Neuronal stem cell (in vitro differentiated cells): ENCODE measurements at regions not wholly inside any gene's neighbourhood (a gene's known extent, or its start where the extent isn't known, plus 50 kb on each side); places are given as distances from the start of the nearest gene placed in this dataset.

Experiments
- DNase-seq: peaks from one replicate; pipeline ENCODE4 v3.0.0-alpha.2; 2013; ENCODE audit warnings: low spot score
- H2AFZ ChIP-seq: one replicate; pipeline ENCODE4 v1.6.1; 2013; ENCODE audit warnings: mild to moderate bottlenecking, low read length, inconsistent platforms
- H2AK5ac ChIP-seq: 2 replicates; pipeline ENCODE4 v1.6.1; 2013; ENCODE audit warnings: low read depth, mild to moderate bottlenecking, inconsistent platforms, low read length, moderate library complexity, mixed read lengths
- H2BK120ac ChIP-seq: 2 replicates; pipeline ENCODE4 v1.6.1; 2013; ENCODE audit warnings: low read depth, mild to moderate bottlenecking, inconsistent platforms, low read length, moderate library complexity, mixed read lengths
- H2BK12ac ChIP-seq: one replicate; pipeline ENCODE4 v1.6.1; 2013; ENCODE audit warnings: low read length, inconsistent platforms
- H2BK15ac ChIP-seq: 2 replicates; pipeline ENCODE4 v1.6.1; 2013; ENCODE audit warnings: mild to moderate bottlenecking, low read length, inconsistent platforms, mixed read lengths
- H2BK5ac ChIP-seq: one replicate; pipeline ENCODE4 v1.6.1; 2013; ENCODE audit warnings: inconsistent platforms, mild to moderate bottlenecking, low read length, moderate library complexity
- H3K14ac ChIP-seq: one replicate; pipeline ENCODE4 v1.6.1; 2013; ENCODE audit warnings: low read length, inconsistent platforms
- H3K18ac ChIP-seq: 2 replicates; pipeline ENCODE4 v1.6.1; 2013; ENCODE audit warnings: low read length, inconsistent platforms
- H3K23ac ChIP-seq: 2 replicates; pipeline ENCODE4 v1.6.1; 2013; ENCODE audit warnings: low read depth, mild to moderate bottlenecking, mixed read lengths, low read length, inconsistent platforms; ENCODE audit not compliant: poor library complexity
- H3K27ac ChIP-seq: replicated peaks from 3 replicates; pipeline ENCODE4 v1.5.1; 2013; ENCODE audit warnings: low read length, inconsistent platforms
- H3K27me3 ChIP-seq, 3 experiments: 2 replicates each; pipeline ENCODE4 v1.6.1; 2013; ENCODE audit warnings: low read length in 3 of 3, mild to moderate bottlenecking in 2 of 3, inconsistent platforms in 1 of 3, low read depth in 1 of 3, mixed read lengths in 1 of 3, moderate library complexity in 1 of 3; ENCODE audit not compliant: control insufficient read depth in 3 of 3, insufficient read depth in 3 of 3
- H3K36me3 ChIP-seq, 2 donors: replicated peaks in 1 of 2; 2 replicates each; pipeline ENCODE4 v1.6.1; 2013; ENCODE audit warnings: low read length in 2 of 2; ENCODE audit not compliant: control insufficient read depth in 2 of 2, insufficient read depth in 2 of 2
- H3K4ac ChIP-seq: 2 replicates; pipeline ENCODE4 v1.6.1; 2013; ENCODE audit warnings: inconsistent platforms, mild to moderate bottlenecking, low read length, moderate library complexity
- H3K4me1 ChIP-seq, 2 donors: 1 replicate in 1 of 2; 2 replicates in 1 of 2; pipeline ENCODE4 v1.6.1; 2013; ENCODE audit warnings: low read length in 2 of 2, low read depth in 1 of 2; ENCODE audit not compliant: control insufficient read depth in 2 of 2, insufficient read depth in 1 of 2
- H3K4me2 ChIP-seq: one replicate; pipeline ENCODE4 v1.6.1; 2013; ENCODE audit warnings: mild to moderate bottlenecking, low read length, inconsistent platforms; ENCODE audit not compliant: insufficient read depth, poor library complexity, severe bottlenecking
- H3K4me3 ChIP-seq, 2 donors: 2 replicates each; pipeline ENCODE4 v1.5.1; 2013; ENCODE audit warnings: low read length in 2 of 2, mild to moderate bottlenecking in 2 of 2, inconsistent platforms in 1 of 2, moderate library complexity in 1 of 2
- H3K79me1 ChIP-seq: one replicate; pipeline ENCODE4 v1.6.1; 2013; ENCODE audit warnings: low read depth, mild to moderate bottlenecking, inconsistent platforms, low read length, moderate library complexity
- H3K9ac ChIP-seq: one replicate; pipeline ENCODE4 v1.6.1; 2013; ENCODE audit warnings: mild to moderate bottlenecking, low read depth, low read length, inconsistent platforms; ENCODE audit not compliant: poor library complexity
- H3K9me3 ChIP-seq, 2 donors: replicated peaks in 1 of 2; 2 replicates each; pipeline versions ENCODE3 to v1.6.1; 2013; ENCODE audit warnings: low read length in 2 of 2, mild to moderate bottlenecking in 2 of 2, inconsistent platforms in 1 of 2, low read depth in 1 of 2, mixed read lengths in 1 of 2, moderate library complexity in 1 of 2; ENCODE audit not compliant: control insufficient read depth in 2 of 2, insufficient read depth in 1 of 2
- H4K8ac ChIP-seq: one replicate; pipeline ENCODE4 v1.6.1; 2013; ENCODE audit warnings: low read depth, mild to moderate bottlenecking, inconsistent platforms, low read length, moderate library complexity
- H4K91ac ChIP-seq: one replicate; pipeline ENCODE4 v1.6.1; 2013; ENCODE audit warnings: low read length, low read depth, mild to moderate bottlenecking, inconsistent platforms; ENCODE audit not compliant: poor library complexity
- WGBS, 2 donors: extraction: QIAGEN DNeasy Blood & Tissue Kit; methylation state at CpG; one replicate each; pipeline ENCODE4 v1.1.7; 2013; ENCODE audit warnings: missing lambda C conversion rate in 2 of 2, mixed read lengths in 1 of 2; ENCODE audit not compliant: insufficient read length in 2 of 2, insufficient replicate concordance in 1 of 2; ENCODE audit errors: extremely low coverage in 2 of 2; 5-methylcytosine and 5-hydroxymethylcytosine counted together

GRCh38 chr6:23340271-23340670 is 770.9 kb downstream of the HDGFL1 start:
- WGBS, 2 donors, result no CpG with 5 or more reads among the region's 3 CpGs
- H2BK15ac ChIP-seq, result no peak overlapping the region
- H4K8ac ChIP-seq, result no peak overlapping the region
- H3K14ac ChIP-seq, result no peak overlapping the region
- H3K9ac ChIP-seq, result no peak overlapping the region
- no peaks in the 10 kb centered on the region for H3K79me1 ChIP-seq
- H3K27me3 ChIP-seq, result no peaks in the 10 kb centered on the region
- no peak overlapping the region for H2BK12ac ChIP-seq
- peaks cover 4 to 15% of the 10 kb centered on the region in 2 donors for H3K4me1 ChIP-seq
- no peaks in the 10 kb centered on the region for H3K36me3 ChIP-seq
- no peak overlapping the region for H3K4me3 ChIP-seq
- H3K18ac ChIP-seq, result no peak overlapping the region
- H3K4me2 ChIP-seq, result no peak overlapping the region
- H3K23ac ChIP-seq, result no peak overlapping the region
- no peak overlapping the region for H3K27ac ChIP-seq
- H2AK5ac ChIP-seq, result no peak overlapping the region
- H4K91ac ChIP-seq, result no peak overlapping the region
- H2BK5ac ChIP-seq, result no peak overlapping the region
- no peak for DNase-seq
- H2AFZ ChIP-seq, result peak overlapping the region; percentile 25
- no peak overlapping the region for H3K4ac ChIP-seq
- H3K9me3 ChIP-seq, result peaks cover 0 to 10% of the 10 kb centered on the region in 2 donors
- no peak overlapping the region for H2BK120ac ChIP-seq

DNA sequence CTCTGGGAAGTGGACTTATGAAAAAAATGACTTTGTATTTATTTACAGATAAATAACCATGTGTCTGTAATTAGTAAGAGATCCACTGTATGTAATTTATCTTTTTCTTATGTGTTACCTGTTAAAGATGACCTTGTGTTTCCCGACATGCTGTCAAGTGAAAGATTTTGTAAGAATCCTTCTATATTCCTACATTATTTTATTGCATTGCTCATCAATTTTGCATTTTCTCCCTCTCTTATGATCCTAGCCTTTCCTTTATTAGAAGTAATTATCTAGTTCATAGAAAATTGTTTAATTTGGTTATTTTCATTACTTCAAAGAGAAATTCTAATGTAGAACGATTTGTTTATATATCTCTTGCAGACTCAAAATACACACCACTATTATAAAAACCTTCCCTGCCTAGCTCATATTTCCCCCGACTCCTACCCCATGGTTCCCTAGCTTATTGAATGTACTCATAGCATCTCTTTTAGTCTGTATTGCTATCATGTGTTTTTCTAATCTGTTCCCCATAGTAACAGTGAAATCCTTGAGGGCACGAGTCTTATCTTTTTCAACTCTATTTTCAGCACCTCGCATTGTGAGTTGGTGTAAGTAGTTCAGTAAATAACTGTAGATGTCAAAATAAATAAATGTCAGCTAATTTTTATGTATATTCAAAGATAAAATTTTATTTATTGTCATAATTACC is 774.4 kb downstream of the HDGFL1 start:
- WGBS, 2 donors, result no CpG with 5 or more reads among the region's 5 CpGs
- Histone ChIP-seq H4K91ac (no peak overlapping the region), H2BK12ac (no peak overlapping the region), H3K79me1 (no peaks in the 10 kb centered on the region), H3K4me3 (no peak overlapping the region), H2BK5ac (no peak overlapping the region), H3K9me3 (peaks cover 0 to 10% of the 10 kb centered on the region in 2 donors), H3K27ac (no peak overlapping the region), H2BK15ac (no peak overlapping the region), H3K4me1 (peaks cover 4 to 15% of the 10 kb centered on the region in 2 donors), H3K23ac (no peak overlapping the region), H3K18ac (no peak overlapping the region), H2AFZ (no peak overlapping the region), H4K8ac (no peak overlapping the region), H2BK120ac (no peak overlapping the region), H3K14ac (no peak overlapping the region), H3K36me3 (no peaks in the 10 kb centered on the region), H2AK5ac (no peak overlapping the region), H3K4ac (no peak overlapping the region), H3K9ac (no peak overlapping the region), H3K4me2 (no peak overlapping the region), H3K27me3 (no peaks in the 10 kb centered on the region)
- no peak for DNase-seq

DNA sequence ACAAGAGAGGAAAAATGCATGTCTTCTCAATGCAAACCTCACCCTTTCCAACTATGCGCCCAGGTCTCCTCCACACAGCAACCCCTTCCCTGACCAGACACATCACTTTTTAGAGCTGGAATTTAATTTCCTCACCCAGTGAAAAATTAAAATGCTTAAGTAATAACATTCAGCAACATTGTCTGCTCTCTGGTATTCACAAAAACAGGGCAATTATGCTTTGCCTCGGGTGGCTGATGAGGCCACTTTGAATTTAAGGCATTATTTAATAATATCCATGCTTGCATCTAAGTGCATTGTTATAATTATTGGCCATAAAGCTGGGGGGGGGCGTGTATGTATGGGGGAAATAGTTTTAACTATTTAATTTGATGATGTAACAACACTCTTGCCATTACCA is 777.8 kb upstream of the NRSN1 start:
- no peaks in the 10 kb centered on the region for H3K79me1 ChIP-seq
- H2AFZ ChIP-seq, result no peak overlapping the region
- H2BK120ac ChIP-seq, result no peak overlapping the region
- H3K9me3 ChIP-seq, result peaks cover 0 to under 1% of the 10 kb centered on the region in 2 donors
- no peaks in the 10 kb centered on the region for H3K36me3 ChIP-seq
- H2BK15ac ChIP-seq, result no peak overlapping the region
- H3K4ac ChIP-seq, result no peak overlapping the region
- H2BK5ac ChIP-seq, result no peak overlapping the region
- H4K91ac ChIP-seq, result no peak overlapping the region
- no peak overlapping the region for H3K4me2 ChIP-seq
- H3K14ac ChIP-seq, result no peak overlapping the region
- no peak overlapping the region for H2BK12ac ChIP-seq
- no peak overlapping the region for H3K27ac ChIP-seq
- no peak overlapping the region for H3K18ac ChIP-seq
- H3K4me3 ChIP-seq, result no peak overlapping the region
- no peaks in the 10 kb centered on the region for H3K27me3 ChIP-seq
- no peak overlapping the region for H2AK5ac ChIP-seq
- no peak for DNase-seq
- no peak overlapping the region for H3K23ac ChIP-seq
- WGBS, 2 donors, result no CpG with 5 or more reads among the region's 3 CpGs
- H3K9ac ChIP-seq, result no peak overlapping the region
- H4K8ac ChIP-seq, result no peak overlapping the region
- H3K4me1 ChIP-seq, result no peaks in the 10 kb centered on the region

DNA sequence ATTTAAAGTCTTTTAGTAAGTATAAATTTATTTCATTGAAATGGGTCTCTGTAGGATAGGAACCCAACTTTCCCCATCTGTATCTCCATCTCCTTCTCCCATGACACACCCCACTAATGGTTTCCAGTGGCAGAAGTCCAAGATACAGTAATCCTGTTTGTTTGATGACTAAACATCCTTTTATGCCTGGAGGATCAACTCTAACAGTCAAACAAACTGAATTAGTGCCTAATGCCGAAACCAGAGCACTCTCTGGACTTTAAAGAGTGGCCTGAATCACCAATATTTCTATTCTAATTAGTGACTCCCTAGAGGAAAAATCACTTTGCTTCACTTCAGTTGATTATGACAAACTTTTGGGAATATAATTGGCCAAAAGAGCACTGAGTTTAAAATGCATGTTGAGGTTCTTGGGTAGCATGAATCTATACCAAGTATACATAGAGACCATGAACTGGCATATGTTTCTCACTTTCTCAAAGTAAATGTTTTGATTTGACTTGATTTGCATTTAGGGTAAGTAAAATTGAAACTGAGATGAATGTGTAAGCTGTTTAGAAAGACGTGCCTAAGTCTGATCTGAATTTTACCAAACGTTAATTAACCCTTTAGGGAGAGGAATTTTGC is 776.4 kb upstream of the NRSN1 start:
- no peak overlapping the region for H2BK15ac ChIP-seq
- no peak overlapping the region for H3K14ac ChIP-seq
- no peak overlapping the region for H2AK5ac ChIP-seq
- no peak overlapping the region for H2BK5ac ChIP-seq
- no peaks in the 10 kb centered on the region for H3K27me3 ChIP-seq
- no peak overlapping the region for H4K8ac ChIP-seq
- DNase-seq, result no peak
- H3K27ac ChIP-seq, result no peak overlapping the region
- no peak overlapping the region for H3K23ac ChIP-seq
- no peak overlapping the region for H2AFZ ChIP-seq
- no peak overlapping the region for H2BK12ac ChIP-seq
- no peak overlapping the region for H3K18ac ChIP-seq
- H3K4me2 ChIP-seq, result no peak overlapping the region
- no peak overlapping the region for H4K91ac ChIP-seq
- no peaks in the 10 kb centered on the region for H3K4me1 ChIP-seq
- H3K9me3 ChIP-seq, result no peaks in the 10 kb centered on the region
- H3K9ac ChIP-seq, result no peak overlapping the region
- no peaks in the 10 kb centered on the region for H3K36me3 ChIP-seq
- H3K79me1 ChIP-seq, result no peaks in the 10 kb centered on the region
- H3K4me3 ChIP-seq, result no peak overlapping the region
- H3K4ac ChIP-seq, result no peak overlapping the region
- H2BK120ac ChIP-seq, result no peak overlapping the region
- WGBS, 2 donors, result no CpG with 5 or more reads among the region's 3 CpGs
